Tibial artery (tissue), 4 donors: ENCODE measurements at regions not wholly inside any gene's neighbourhood (a gene's known extent, or its start where the extent isn't known, plus 50 kb on each side); places are given as distances from the start of the nearest gene placed in this dataset.

Experiments
- DNase-seq, 2 donors: peaks; one replicate each; pipeline ENCODE4 v3.0.0-alpha.2; 2019
- H3K27ac ChIP-seq, 2 donors: fragments of 200-600 bp; sonication (generic) in 1 of 2; 1 replicate in 1 of 2; 2 replicates in 1 of 2; pipeline ENCODE4 v1.5.1; 2018 to 2019; ENCODE audit warnings: mild to moderate bottlenecking in 1 of 2
- H3K27me3 ChIP-seq, 2 donors: fragments of 200-600 bp; sonication (generic) in 1 of 2; one replicate each; pipeline versions ENCODE4 v1.5.1 to v1.6.0; 2016 to 2019
- H3K36me3 ChIP-seq, 3 donors: fragments of 200-600 bp; sonication (generic) in 2 of 3; one replicate each; pipeline ENCODE4 v1.5.1; 2016 to 2019; ENCODE audit warnings: mild to moderate bottlenecking in 2 of 3
- H3K4me1 ChIP-seq, 4 donors: fragments of 200-600 bp; sonication (generic) in 2 of 4; 1 replicate in 3 of 4; 2 replicates in 1 of 4; pipeline ENCODE4 v1.5.1; 2016 to 2019
- H3K4me3 ChIP-seq, 2 donors: fragments of 200-600 bp; sonication (generic) in 1 of 2; 1 replicate in 1 of 2; 2 replicates in 1 of 2; pipeline ENCODE4 v1.5.1; 2018 to 2019; ENCODE audit warnings: mild to moderate bottlenecking in 2 of 2
- H3K9me3 ChIP-seq, 3 donors: fragments of 200-600 bp; sonication (generic) in 1 of 3; one replicate each; pipeline ENCODE4 v1.5.1; 2016 to 2019
- intact Hi-C: fragments of 100-400 bp; cut with DNase I; formaldehyde crosslinking; loops from one replicate; pipeline ENCODE4 v1.15.0; 2023; ENCODE audit warnings: low total_unique reads
- TF ChIP-seq, protein P1 (sequence below), 2 experiments: fragments of 200-600 bp in 1 of 2; fragments of 450-650 bp in 1 of 2; IDR thresholded peaks; one replicate each; pipeline ENCODE4 v1.5.1; 2017 to 2019; ENCODE audit warnings: antibody characterized with exemption in 2 of 2, mild to moderate bottlenecking in 1 of 2, moderate library complexity in 1 of 2

DNA sequence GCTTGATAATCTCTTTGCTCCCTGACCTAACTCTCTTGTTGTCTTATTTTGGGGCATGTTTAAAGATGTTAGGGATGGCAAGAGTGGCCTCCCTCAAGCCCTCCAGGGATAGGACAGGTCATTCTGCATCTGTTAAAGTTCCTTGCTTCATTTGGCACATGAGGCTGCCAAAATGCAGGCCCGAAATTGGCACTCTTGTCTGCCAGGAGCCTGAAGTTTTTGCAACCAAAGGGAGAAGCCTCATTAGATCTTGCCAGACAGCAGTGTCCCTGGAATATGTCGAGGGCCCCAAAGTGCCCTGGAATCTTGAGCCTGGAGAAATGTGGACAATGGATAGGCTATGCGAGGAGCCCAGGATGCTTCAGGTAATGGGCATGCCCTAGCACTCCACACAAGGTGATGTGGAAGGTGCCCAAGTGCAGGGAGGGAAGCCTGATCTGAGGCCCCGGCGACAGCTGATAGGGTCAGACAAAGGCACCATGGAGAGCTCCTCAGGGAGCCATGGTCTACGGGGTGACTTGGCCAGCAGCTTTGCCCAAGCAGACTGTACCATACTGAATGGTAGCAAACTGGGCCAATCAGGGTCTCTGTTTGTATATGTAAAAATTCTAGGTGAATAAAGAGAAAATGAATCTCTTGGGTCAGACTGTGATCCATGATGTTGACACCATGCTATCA lies 173.0 kb upstream of the WSCD2 start:
- no peaks in the 10 kb centered on the region for H3K9me3 ChIP-seq
- TF ChIP-seq, protein P1, sequence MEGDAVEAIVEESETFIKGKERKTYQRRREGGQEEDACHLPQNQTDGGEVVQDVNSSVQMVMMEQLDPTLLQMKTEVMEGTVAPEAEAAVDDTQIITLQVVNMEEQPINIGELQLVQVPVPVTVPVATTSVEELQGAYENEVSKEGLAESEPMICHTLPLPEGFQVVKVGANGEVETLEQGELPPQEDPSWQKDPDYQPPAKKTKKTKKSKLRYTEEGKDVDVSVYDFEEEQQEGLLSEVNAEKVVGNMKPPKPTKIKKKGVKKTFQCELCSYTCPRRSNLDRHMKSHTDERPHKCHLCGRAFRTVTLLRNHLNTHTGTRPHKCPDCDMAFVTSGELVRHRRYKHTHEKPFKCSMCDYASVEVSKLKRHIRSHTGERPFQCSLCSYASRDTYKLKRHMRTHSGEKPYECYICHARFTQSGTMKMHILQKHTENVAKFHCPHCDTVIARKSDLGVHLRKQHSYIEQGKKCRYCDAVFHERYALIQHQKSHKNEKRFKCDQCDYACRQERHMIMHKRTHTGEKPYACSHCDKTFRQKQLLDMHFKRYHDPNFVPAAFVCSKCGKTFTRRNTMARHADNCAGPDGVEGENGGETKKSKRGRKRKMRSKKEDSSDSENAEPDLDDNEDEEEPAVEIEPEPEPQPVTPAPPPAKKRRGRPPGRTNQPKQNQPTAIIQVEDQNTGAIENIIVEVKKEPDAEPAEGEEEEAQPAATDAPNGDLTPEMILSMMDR (IDR thresholded peaks at IDR 0.05) = no peak
- H3K27ac ChIP-seq = no peak overlapping the region
- H3K27me3 ChIP-seq = peaks cover 0 to 5% of the 10 kb centered on the region in 2 donors
- H3K36me3 ChIP-seq = no peaks in the 10 kb centered on the region
- no peaks in the 10 kb centered on the region for H3K4me1 ChIP-seq
- peak in 1 of 2 donors; percentile 65 for DNase-seq
- no peak overlapping the region for H3K4me3 ChIP-seq
- intact Hi-C loops = no loop called here

DNA sequence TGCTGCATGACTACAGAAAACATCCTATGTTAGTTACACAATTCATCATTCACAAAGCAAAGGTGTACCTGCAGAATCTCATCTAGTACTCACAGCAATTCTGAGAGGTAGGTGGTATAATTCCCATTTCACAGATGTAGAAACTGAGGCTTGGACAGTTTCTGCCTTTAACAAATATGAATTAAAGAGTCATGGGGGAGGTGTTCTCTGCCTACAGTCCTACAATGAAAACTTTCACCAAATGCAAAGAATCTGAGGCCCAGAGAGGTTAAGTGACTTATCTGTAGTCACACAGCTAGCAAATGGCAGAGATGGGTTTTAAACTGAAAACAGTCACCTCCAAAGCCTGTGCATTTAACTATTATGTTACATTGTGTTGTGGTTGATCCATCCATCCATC lies 171.6 kb upstream of the WSCD2 start:
- no peaks in the 10 kb centered on the region for H3K36me3 ChIP-seq
- H3K4me3 ChIP-seq = no peak overlapping the region
- H3K27ac ChIP-seq = no peak overlapping the region
- H3K4me1 ChIP-seq = no peaks in the 10 kb centered on the region
- peaks cover 0 to 4% of the 10 kb centered on the region in 2 donors for H3K27me3 ChIP-seq
- intact Hi-C loops = no loop called here
- H3K9me3 ChIP-seq = no peaks in the 10 kb centered on the region
- no peak for DNase-seq
- TF ChIP-seq, protein P1 (IDR thresholded peaks at IDR 0.05) = no peak

DNA sequence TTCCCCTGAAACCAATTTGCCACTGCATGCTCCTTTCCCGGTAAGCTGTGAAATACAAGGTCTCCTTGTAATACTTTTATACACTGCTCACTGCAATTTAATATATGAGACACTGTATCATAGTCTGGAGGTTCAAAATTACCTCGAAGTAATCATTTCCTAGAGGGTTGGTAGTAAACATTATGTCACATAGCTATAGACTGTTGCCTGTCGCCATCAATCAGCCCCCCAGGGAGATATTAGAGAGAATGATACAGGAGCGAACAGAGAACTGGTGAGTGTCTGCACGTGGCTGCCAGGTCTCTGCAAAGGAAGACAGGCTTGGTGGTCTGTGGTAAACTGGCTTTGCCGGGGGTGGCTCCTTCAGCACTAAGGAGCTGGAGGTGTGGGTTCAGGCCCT lies 165.5 kb upstream of the WSCD2 start:
- TF ChIP-seq, protein P1 (IDR thresholded peaks at IDR 0.05) = no peak
- intact Hi-C loops = no loop called here
- Histone ChIP-seq H3K27ac (no peak overlapping the region), H3K4me3 (no peak overlapping the region), H3K27me3 (peaks cover 0 to 4% of the 10 kb centered on the region in 2 donors), H3K9me3 (no peaks in the 10 kb centered on the region), H3K4me1 (no peaks in the 10 kb centered on the region), H3K36me3 (no peaks in the 10 kb centered on the region)
- no peak for DNase-seq

DNA sequence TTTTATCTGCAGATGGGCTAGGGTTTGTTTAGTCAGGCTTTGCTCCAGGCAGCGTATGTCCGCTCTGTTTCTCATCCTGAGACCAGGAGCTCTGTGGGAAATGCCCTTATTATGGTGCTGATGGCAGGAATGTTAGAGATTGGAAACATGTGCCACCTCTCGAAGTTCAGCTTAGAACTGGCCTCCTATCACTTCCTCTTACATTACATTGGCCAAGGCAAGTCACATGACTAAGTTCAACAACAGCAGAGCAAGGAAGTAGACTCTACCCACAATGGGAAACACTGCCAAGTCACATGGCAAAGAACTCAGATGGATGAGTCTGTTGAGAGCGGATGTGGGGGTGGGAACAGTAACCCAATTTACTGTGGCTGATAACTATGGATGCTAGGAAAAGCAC lies 161.9 kb upstream of the WSCD2 start:
- Histone ChIP-seq H3K9me3 (no peaks in the 10 kb centered on the region), H3K4me1 (no peaks in the 10 kb centered on the region), H3K27me3 (no peaks in the 10 kb centered on the region), H3K27ac (no peak overlapping the region), H3K4me3 (no peak overlapping the region), H3K36me3 (no peaks in the 10 kb centered on the region)
- TF ChIP-seq, protein P1 (IDR thresholded peaks at IDR 0.05) = no peak
- DNase-seq = no peak
- intact Hi-C loops = no loop called here

DNA sequence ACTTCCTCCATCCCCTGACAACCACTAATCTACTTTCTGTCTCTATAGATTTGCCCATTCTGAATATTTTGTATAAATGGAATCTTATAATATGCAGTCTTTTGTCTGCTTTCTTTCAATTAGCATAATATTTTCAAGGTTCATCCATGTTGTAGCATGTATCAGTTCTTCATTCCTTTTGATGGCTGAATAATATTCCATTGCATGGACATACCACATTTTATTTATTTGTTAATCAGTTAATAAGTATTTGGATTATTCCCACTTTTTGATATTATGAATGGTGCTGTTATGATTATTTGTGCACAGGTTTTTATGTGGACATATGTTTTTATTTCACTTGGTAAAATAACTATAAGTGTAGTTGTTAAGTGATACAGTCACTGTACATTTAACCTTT lies 155.1 kb upstream of the WSCD2 start:
- no peak overlapping the region for H3K27ac ChIP-seq
- no peaks in the 10 kb centered on the region for H3K36me3 ChIP-seq
- H3K9me3 ChIP-seq = peaks cover 0 to 8% (median 7%) of the 10 kb centered on the region in 3 donors
- no peak overlapping the region for H3K4me3 ChIP-seq
- TF ChIP-seq, protein P1 (IDR thresholded peaks at IDR 0.05) = no peak
- intact Hi-C loops = no loop called here
- H3K27me3 ChIP-seq = peaks cover 0 to 9% of the 10 kb centered on the region in 2 donors
- DNase-seq = no peak
- no peaks in the 10 kb centered on the region for H3K4me1 ChIP-seq
